NCI-H2081 (cell line): ENCODE measurements at regions not wholly inside any gene's neighbourhood (a gene's known extent, or its start where the extent isn't known, plus 50 kb on each side); places are given as distances from the start of the nearest gene placed in this dataset.
A peak's percentile ranks its signal among the peaks of the same experiment; 100 is the strongest.

Experiments
- DNase-seq, 2 experiments: peaks; one replicate each; lab custom pipeline; 2025; lab: John Stamatoyannopoulos, UW

DNA sequence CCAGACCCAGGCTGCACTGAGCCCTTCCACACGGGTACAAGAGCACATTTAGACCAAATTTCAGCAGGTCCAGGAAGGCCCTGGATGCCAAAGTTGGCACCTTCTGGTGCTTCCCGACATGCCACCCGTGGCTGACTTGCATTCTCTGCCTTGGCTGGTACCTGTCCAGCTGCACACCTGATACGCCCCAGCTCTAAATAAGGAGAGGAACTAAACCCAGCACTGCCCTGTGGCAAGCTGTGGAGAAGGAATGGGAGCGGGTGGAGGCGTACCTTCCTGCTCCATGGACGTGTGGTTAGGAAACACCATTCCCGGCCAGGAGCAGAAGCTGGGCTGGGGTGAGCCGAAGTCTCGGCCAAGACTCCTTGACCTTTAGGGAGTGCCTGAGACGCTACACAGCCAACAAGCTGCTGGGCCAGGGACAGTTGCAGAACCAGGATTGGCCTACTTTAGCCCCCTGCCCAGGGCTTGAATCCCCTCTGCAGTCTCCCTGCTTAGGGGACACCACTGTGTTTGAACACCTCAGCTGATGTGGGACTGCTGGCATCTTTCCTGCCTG, 86.5 kb upstream of the TAF1B start:
- DNase-seq, result no peak

DNA sequence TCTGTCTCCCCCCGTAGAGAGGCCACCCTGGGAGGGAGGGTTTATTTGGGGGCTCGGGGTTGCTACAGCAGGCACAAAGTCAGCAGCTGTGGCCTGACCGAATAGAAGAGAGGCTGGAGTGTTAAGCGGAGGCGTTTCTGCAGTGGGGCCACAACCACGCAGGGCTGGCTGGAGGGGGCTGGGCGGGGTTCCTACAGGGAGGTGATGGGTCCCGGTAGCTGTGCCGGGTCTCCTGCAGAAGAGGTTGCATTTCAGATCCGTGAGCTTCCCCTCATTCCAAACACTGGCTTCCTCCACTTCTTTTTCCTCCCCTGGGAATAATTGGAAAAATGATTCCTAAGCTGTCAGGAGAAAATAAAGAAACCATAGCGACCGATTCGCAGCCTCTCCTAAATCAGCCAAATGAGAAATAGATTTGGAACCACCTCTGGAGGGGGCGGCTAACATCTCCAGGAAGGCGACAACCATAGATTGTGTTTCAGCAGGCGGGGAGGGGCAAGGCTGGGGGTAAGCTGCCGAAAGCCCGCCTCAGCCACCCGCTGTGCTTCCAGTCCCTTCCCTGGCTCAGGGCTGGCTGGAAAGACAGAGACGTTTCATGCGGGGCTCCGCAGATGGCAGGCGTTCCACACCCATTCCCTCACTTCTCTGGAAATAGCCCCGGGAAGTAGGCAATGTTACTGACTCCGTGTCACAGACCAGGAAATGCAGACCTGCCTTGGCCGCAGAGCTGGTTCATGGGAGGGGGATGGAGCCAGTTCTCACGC, 85.6 kb upstream of the TAF1B start:
- DNase-seq, result no peak

DNA sequence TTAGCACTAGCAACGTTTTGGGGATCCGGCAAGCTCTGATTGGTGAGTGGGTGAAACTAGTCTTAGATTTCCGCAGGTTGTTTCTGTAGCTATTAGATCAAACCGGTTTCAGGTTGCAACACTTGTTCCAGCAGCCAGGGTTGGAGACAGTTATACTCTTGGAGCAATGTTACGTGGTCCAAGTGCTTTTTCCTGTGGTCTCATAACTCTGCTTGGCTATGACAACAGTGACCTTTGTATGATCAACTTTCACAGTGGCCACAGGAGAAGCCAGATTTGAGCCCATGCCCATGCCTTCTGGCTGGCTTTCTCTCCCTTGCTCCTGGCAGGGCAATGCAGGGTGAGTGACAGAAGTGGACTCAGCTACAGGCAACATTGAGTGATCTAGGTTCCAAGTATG, 84.5 kb upstream of the TAF1B start:
- DNase-seq, result no peak

DNA sequence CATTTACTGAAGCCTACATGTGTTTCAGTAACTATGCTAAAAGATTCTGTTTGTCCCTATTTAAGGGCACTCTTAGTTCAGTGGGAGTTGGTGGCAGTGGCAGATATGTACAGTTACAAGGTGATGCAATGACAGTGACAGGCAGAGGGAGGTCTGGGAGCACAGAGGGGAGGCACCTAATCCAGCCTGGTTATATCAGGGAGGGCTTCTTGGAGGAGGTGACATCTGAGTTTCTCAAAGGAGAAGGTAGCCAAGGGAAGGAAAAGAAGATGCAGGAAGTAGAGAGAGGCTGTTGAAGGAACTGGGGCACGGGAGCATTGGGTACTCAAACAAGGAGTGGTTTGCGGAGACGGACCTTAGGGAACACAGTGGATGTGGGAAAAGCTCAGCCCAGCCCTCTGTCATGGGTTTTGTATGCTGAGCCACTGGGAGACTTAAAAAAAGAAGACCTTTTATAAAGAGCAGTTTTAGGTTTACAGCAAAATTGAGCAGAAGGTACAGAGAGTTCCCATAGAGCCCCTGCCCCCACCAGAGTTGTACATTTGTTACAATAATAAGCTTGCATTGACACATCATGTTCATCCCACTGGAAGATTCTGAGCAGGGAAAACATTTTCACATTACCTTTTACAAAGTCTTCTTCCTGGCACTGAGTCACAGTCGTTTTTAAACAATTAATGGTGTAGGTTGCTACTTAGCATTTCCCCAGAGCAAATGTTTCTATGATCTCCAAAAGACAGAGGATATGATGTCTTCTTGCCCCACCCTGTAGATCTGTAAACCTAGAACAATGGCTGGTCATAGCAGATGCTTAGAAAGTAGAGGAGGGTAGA, 83.0 kb upstream of the TAF1B start:
- DNase-seq, result no peak

DNA sequence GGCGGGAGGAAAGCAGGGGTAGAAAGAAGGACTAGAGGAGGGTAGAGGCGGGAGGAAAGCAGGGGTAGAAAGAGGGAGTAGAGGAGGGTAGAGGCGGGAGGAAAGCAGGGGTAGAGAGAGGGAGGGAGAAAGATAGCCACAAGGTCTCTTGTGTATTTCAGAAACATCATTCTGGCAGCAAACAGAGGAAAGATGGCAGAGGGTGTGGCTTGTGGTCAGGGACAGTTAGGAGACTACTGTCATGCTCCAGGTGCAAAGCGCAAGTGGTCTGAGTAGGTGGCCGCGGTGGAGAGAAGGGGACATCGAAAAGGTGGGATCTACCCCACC, 82.4 kb upstream of the TAF1B start:
- no peak for DNase-seq

DNA sequence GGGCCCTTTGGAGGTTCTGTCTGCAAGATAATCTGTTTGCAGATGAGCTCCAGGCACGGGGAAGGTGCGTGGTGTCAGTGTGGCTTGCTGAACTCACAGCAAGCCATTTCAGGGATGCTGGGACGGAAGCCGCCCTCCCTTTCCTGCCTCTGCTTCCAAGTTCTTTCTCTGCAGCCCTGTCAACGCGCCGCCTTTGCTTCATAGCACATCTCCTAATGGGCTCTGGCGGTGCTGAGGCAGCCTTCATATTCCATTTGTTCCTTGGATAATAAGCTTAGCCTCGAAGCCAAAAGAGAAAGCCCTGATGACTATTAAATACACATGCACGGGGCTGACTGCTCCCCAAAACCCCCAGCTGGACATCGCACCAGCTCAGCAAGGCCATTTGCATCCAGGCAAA, 81.7 kb upstream of the TAF1B start:
- no peak for DNase-seq

DNA sequence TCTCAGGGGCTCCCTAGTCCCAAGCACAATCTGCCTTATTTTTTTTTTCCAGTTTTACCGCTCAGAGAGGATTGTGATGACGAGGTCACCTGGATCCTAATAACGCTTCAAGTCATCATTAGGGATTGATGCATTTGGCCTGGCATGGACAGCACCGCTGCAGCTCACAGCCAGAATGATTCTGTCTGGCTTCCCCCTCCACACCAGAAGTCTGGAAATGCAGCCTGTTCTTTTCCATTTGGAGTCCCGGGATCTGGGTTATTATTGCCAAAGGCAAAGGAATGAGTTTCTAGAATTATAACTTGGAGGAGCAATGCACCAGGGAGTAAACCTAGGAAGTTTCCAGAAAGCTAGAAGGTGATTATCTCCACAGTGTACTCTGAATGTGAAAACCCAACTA, 81.1 kb upstream of the TAF1B start:
- DNase-seq, result no peak

DNA sequence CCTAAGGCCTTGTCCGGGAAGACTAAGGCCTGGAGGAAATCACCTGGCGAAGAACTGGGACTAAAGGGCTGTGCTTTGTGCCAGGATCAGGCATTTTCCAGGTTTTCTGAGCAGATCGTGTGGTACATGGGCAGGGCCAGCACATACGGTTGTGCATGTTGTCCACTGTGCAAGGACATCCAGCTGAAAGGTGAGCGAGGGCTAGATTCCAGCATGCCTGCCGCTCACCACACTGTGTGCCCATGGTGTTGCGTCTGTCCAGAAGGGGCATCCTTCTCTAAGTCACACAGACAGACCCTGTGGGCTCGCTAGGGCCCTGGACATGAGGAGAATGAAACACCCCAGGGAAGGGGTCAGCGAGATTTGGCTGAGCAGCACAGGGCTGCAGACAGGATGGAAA, 80.3 kb upstream of the TAF1B start:
- no peak for DNase-seq

DNA sequence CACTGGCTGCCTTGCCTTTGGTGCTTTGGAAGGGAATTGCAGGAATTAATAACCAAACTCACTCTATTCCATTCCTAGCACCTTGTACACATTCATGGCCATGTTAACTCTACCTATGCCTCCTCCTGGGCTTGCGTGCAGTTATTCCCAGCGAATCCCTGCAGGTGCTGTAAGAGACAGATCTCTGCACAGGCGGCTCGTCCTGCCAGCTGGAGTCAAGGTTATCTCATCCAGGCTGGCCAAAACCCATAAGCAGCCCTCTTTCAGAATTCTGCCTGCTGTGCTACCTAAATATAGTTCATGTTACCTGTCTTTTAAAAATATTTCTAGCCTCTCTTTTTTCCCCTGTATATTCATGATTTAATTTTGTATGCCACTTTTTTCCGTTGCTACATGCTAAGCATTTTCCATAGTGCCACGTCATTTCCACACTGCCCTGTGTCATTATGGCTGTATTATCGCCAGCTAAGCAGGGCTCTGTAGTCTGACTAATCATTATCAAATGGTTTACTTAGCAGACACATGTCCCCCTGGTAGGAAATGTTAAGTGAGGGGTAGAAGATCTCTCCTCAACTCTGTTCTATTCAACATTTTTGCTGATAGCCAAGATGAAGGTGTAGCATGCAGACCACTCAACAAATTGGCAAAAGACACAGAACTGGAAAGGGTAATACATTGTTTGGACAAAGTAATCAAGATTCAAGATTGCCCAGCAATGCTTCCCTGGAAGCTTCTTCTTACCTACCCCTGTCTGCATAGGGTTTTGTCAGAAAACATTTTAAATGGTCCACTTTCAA, 79.7 kb upstream of the TAF1B start:
- DNase-seq, result peak in 1 of 2 experiments; percentile 27

DNA sequence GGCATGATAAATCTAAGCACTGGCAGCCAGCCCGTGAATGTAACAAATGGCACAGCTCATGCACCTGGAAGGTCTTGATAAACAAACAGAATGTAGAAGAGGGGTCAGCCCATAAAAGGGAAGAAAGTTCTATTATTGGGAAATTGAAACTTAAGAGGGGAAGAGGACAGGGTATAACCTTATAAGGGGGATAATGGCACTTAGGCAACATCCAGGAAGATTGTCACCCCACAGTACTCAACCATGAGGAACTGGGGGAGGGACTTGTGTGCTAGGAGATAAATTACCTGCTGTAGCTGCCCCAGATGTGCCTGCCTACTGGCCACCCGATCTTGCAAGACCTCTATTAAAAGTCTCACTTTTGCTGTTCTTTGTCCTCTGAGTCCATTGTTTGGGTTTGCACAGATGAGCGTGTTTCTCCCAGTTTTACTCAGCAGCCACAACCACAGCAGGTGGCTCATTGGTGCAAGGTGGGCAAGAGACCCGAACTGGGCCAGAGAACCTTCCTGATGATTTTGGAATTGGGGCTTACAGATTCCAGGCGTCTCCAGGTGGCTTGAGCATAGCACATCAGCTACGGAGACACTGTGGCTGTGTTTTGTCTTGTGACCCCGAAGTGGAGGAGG, 79.0 kb upstream of the TAF1B start:
- peak in 1 of 2 experiments; percentile 49 for DNase-seq

DNA sequence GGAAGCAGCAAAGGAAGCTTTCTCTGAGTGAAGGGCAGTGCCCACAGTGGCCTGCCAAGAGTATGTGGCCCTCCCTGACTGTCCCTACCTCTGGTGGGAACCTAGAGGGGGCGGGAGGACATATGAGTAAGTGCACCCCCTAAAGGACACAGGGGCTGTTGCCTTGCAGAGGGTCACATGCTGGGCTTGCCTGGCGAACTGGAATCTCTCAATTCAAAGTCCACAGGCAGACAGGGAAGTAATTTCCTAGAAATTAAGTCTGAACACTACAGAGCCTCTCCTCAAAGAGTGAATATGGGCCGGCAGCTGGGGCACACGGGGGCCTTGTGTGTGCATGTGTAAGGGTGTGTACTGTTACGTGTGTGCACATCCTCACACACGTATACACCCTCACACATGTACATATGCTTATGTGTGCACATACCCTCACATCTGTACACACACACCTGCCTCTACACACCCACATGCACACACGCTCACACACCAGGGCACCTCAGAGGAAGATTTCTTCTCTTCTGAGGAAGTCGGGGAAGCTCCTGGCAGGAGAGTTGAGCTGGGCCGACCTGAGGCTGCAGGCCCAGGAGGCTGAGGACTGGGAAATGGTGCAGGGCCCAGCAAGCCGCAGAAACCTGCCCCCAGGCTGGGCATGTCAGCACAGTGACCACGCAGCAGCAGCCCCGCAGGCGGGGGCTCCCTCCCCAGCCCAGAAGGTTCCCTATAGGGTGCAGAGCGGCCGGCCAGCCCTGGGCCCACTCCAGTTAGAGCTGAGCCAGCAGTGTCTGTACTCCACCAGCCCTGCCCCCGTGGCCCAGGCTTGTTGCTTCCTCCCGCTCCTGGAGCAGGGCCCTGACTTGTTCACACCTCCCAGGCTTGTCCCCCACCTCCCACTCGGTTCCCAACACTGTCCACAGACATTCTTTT, 77.4 kb upstream of the TAF1B start:
- DNase-seq, result no peak

DNA sequence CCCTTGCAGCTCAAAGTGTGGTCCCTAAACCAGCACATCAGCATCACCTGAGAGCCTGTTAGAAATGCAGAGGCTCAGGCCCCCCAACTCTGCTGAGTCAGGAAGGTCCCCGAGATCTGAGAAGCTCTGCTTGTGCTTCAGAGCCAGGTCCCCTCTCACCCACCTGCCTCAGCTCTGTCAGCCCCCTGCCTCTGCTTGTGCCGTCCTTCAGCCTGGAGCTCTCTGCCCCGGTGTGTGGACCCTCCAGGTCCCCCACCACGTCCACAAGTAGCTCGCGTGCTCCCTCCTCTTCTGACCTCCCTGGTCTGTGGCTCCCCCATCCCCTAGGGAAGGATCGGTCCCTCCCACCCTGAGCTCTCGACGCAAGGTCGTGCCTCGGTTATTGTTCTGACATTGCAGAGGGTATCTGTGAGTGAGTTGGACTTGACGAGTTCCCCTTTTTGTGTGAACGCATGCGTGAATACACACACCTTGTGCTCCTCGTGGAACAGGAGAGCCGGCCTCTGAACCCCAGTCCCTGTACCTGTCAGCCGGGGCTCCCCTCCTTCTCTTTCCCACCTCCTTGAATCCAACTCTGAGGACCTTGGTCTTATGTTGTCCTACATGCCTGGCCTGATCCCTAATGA, 75.5 kb upstream of the TAF1B start:
- DNase-seq, result no peak

DNA sequence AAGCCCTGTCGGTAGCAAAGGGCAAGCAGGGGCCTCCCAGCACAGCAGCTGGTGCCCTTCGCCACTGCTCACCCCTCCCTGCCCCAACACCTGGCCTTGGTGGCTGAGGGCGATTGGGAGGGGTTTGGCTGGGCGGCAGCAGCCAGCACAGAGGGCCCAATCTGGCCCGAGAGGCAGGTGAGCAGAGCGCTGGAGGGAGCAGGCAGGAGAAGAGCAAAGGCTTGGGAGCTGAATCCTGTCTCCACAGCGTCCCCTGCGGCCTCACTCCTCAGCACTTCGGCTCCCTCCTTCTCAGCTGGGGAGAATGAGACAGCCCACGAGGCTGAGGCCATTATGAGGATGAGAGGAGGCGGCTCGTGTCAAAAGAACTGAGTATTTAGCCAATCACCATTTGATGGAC, 74.9 kb upstream of the TAF1B start:
- DNase-seq, result no peak

DNA sequence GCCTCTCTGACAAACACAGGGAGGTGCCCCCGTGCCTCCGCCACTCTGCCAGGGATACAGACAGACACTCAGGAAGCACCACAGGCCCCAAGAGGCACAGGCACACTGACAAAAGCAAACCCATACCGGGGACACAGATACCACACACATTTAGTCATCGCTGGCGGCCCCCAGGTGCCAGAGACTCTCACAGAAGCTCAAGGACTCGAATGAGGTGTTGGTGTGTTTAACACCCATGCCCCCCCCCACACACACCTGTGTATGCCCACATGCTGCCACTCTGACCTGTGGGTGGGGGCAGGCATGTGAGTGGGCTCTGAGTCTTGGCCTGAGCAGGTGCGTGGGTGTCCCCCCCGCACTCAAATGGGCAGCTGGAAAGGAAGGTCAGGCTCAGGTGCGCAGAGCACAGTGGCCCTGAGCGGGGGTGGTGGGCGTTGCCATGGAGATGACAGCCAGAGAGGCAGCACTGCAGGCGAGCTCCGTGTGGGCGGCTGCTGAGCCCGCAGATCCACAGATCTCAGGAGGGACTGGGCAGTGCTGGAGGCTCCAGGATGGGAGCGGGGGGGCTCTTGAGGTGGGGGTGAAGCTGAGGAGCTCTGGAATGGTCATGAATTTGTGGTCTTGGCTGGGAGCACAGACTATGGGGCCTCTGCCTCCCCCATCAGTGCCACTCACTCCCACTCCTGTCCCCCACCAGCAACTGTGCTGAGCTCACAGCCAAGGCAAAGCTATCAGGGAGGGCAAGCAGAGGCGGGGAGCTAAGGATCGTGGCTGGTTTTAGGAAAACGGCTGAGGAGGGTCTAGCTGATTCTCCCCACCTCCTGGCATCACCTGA, 73.9 kb upstream of the TAF1B start:
- DNase-seq, result peak in 1 of 2 experiments; percentile 26

DNA sequence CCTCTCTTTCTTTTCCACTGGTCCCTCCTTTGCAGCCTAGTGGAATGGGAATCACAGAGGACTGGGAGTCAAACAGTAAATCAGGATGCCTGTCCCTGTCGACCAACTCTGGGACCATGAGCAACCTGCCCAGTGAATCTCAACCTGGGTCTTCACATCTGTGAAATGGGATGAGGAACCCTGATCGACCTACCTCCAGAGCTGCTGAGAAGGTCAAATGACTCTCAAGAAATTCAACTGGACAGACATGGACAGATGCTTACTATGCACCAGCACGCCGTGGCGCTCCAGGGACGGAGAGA, 73.3 kb upstream of the TAF1B start:
- no peak for DNase-seq

DNA sequence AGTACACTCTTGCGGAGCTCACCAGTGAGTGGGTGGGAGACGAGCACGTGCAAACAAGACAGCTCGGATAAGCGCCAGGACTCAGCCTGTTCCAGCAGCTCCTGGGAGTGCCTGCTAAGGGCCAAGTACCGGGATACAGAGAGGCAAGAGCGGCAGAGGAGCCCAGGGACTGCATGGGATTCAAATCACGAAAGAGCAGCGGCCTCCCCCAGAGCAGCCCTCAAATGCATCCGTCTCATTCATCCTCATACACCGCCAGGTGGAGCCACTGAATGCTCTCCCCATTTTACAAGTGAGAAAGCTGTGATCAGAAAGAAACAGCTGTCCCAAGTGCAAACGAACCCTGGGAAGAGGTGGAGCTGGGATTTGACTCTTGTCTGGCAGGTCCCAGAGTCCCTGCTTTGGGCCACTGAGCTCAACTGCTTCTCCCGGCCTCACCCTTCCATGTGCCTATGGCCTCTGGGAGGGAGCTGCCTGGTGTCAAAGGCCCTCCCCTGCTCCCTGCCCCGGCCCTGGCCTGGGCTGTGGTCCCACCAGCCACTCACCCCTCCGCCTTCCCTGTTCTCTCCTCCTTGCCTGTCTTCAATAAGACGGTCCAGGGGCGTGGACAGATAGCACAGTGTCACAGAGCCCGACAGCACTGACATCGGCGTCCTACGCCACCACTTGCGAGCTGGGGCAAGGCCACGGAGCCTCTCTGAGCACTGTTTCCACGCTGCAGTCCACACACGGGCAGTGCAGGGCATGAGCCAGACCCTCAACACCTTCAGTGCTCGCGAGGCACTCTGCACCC, 72.8 kb upstream of the TAF1B start:
- DNase-seq, result peak in 1 of 2 experiments; percentile 53

DNA sequence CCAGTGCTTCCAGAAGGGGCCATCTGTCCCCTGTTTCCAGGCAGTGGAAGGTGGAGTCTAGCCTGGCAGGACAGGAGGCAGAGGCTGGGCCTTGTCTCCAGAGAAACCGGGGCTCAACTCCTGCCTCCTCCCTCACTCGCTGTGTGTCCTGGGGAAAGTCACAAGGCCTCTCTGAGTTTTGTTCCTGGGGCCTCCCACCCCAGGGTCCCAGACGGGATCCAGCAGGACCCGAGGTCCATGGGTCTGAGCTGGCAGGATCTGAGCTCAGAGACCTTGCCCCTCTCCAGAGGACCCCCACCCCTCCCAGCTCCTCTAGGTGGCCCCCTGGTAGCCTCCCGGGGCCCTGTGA, 72.2 kb upstream of the TAF1B start:
- no peak for DNase-seq

DNA sequence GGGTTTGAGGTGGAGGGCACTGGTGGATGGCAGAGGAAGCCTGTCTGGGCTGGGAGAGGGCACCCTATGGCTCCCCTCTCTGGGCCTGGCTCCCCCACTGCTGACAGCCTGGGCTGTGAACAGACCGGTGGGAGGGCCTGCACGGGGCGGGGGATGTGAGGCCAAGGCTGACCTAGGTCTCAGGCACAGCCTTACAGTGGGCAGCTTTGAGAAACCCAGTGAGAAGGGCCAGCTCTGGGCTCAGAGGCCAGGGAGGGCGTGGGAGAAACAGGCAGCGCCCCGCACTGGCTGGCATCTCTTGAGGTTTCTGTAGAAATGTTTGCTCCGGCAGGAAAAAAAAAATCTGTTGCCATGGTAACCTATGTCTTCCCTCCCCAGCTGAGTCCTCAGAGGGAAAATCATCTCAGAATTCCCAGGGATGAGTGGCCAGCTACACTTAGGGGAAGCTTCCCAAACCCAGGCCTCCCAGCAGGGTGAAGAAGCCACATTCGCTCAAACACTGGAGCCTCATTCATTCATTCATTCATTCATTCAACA, 71.7 kb upstream of the TAF1B start:
- no peak for DNase-seq
